HL-60 (cell line): ENCODE measurements at regions not wholly inside any gene's neighbourhood (a gene's known extent, or its start where the extent isn't known, plus 50 kb on each side); places are given as distances from the start of the nearest gene placed in this dataset.

Source experiments
- POLR2AphosphoS5 ChIP-seq: IDR thresholded peaks from 2 replicates; pipeline ENCODE4 v1.6.1; 2012; ENCODE audit warnings: low read depth
- TF ChIP-seq, protein P1 (sequence below): IDR thresholded peaks from one replicate; pipeline ENCODE4 v1.5.1; 2011; ENCODE audit warnings: low read length, control low read depth, inconsistent platforms; ENCODE audit not compliant: insufficient read depth
- TF ChIP-seq, protein P2 (sequence below): IDR thresholded peaks from 2 replicates; pipeline ENCODE4 v1.6.1; 2012; ENCODE audit warnings: low read depth; ENCODE audit not compliant: insufficient replicate concordance

DNA sequence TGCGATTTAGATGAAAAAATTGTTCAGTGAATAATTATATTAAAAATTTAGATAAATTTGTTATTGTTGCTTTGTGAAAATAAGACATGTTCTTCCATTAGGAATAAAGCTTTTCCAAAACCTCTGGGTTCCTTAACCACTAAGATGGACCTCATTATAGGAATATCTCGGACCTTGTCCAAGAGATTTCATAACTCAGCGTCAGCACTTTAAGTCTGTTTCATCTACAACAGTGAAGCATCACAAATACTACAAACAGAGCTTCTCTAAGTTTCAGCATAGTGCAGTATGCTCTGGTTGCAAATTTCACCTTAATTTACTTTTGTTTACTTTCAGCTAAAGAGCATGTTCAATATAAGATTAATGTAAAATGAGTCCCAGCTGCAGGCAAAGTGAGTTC lies 150.3 kb downstream of the UBE2E3 start:
- TF ChIP-seq, protein P1, sequence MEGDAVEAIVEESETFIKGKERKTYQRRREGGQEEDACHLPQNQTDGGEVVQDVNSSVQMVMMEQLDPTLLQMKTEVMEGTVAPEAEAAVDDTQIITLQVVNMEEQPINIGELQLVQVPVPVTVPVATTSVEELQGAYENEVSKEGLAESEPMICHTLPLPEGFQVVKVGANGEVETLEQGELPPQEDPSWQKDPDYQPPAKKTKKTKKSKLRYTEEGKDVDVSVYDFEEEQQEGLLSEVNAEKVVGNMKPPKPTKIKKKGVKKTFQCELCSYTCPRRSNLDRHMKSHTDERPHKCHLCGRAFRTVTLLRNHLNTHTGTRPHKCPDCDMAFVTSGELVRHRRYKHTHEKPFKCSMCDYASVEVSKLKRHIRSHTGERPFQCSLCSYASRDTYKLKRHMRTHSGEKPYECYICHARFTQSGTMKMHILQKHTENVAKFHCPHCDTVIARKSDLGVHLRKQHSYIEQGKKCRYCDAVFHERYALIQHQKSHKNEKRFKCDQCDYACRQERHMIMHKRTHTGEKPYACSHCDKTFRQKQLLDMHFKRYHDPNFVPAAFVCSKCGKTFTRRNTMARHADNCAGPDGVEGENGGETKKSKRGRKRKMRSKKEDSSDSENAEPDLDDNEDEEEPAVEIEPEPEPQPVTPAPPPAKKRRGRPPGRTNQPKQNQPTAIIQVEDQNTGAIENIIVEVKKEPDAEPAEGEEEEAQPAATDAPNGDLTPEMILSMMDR, result no peak
- TF ChIP-seq POLR2AphosphoS5, result no peak
- TF ChIP-seq, protein P2, sequence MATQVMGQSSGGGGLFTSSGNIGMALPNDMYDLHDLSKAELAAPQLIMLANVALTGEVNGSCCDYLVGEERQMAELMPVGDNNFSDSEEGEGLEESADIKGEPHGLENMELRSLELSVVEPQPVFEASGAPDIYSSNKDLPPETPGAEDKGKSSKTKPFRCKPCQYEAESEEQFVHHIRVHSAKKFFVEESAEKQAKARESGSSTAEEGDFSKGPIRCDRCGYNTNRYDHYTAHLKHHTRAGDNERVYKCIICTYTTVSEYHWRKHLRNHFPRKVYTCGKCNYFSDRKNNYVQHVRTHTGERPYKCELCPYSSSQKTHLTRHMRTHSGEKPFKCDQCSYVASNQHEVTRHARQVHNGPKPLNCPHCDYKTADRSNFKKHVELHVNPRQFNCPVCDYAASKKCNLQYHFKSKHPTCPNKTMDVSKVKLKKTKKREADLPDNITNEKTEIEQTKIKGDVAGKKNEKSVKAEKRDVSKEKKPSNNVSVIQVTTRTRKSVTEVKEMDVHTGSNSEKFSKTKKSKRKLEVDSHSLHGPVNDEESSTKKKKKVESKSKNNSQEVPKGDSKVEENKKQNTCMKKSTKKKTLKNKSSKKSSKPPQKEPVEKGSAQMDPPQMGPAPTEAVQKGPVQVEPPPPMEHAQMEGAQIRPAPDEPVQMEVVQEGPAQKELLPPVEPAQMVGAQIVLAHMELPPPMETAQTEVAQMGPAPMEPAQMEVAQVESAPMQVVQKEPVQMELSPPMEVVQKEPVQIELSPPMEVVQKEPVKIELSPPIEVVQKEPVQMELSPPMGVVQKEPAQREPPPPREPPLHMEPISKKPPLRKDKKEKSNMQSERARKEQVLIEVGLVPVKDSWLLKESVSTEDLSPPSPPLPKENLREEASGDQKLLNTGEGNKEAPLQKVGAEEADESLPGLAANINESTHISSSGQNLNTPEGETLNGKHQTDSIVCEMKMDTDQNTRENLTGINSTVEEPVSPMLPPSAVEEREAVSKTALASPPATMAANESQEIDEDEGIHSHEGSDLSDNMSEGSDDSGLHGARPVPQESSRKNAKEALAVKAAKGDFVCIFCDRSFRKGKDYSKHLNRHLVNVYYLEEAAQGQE, result no peak
